SU-DHL-6 (cell line): ENCODE measurements at regions not wholly inside any gene's neighbourhood (a gene's known extent, or its start where the extent isn't known, plus 50 kb on each side); places are given as distances from the start of the nearest gene placed in this dataset.

Source experiments
- H2AFZ ChIP-seq: fragments of 200-600 bp; sonication (generic); 2 replicates; pipeline ENCODE4 v1.6.1; 2014; ENCODE audit warnings: low read depth, mild to moderate bottlenecking, moderate library complexity, mixed read lengths, antibody characterized with exemption, low read length; ENCODE audit not compliant: severe bottlenecking
- H3F3A ChIP-seq: fragments of 200-600 bp; shearing (Covaris generic); 2 replicates; pipeline ENCODE4 v1.6.0; 2016; ENCODE audit warnings: antibody characterized with exemption, mild to moderate bottlenecking; ENCODE audit not compliant: insufficient read depth
- H3K27ac ChIP-seq: fragments of 200-600 bp; sonication (generic); 2 replicates; pipeline ENCODE4 v1.5.1; 2016; ENCODE audit warnings: low read depth, mild to moderate bottlenecking, low read length, moderate library complexity, mixed read lengths
- H3K27me3 ChIP-seq: fragments of 200-600 bp; sonication (generic), shearing (Covaris generic); 2 replicates; pipeline ENCODE4 v1.6.0; 2014; ENCODE audit warnings: mild to moderate bottlenecking, low read length
- H3K36me3 ChIP-seq: fragments of 200-600 bp; sonication (generic); 2 replicates; pipeline ENCODE4 v1.6.1; 2014; ENCODE audit warnings: mild to moderate bottlenecking, low read length, mixed read lengths
- H3K4me2 ChIP-seq: fragments of 300-600, 200-600 bp; shearing (Covaris generic), sonication (generic); 2 replicates; pipeline ENCODE4 v1.6.0; 2014; ENCODE audit warnings: low read length, low read depth, mild to moderate bottlenecking; ENCODE audit not compliant: poor library complexity, severe bottlenecking
- H3K4me3 ChIP-seq: fragments of 200-600 bp; sonication (generic); 2 replicates; pipeline ENCODE4 v1.5.1; 2014; ENCODE audit warnings: antibody characterized with exemption, low read length, mild to moderate bottlenecking, mixed read lengths; ENCODE audit not compliant: insufficient read depth, poor library complexity, severe bottlenecking
- H3K79me2 ChIP-seq: fragments of 200-600 bp; sonication (generic); 2 replicates; pipeline ENCODE4 v1.6.1; 2014; ENCODE audit warnings: mild to moderate bottlenecking, low read length, moderate library complexity; ENCODE audit not compliant: insufficient read depth
- H3K9ac ChIP-seq: fragments of 200-600 bp; sonication (generic); 2 replicates; pipeline ENCODE4 v1.7.0; 2014; ENCODE audit warnings: mild to moderate bottlenecking, low read length
- H3K9me2 ChIP-seq: fragments of 200-600 bp; sonication (generic); replicated peaks from 2 replicates; pipeline ENCODE4 v1.6.1; 2014; ENCODE audit warnings: low read length; ENCODE audit not compliant: insufficient read depth
- H3K9me3 ChIP-seq: fragments of 200-600 bp; sonication (generic); 2 replicates; pipeline ENCODE4 v1.6.1; 2014; ENCODE audit warnings: low read length, mixed read lengths; ENCODE audit not compliant: insufficient read depth
- H4K20me1 ChIP-seq: fragments of 200-600 bp; sonication (generic); 2 replicates; pipeline ENCODE4 v1.6.1; 2014; ENCODE audit warnings: low read depth, mild to moderate bottlenecking, antibody characterized with exemption, low read length, moderate library complexity, mixed read lengths
- EZH2phosphoT487 ChIP-seq: fragments of 200-600 bp; sonication (generic), shearing (Covaris generic); conservative IDR thresholded peaks from 2 replicates; pipeline ENCODE4 v1.6.1; 2018; ENCODE audit warnings: mild to moderate bottlenecking, antibody characterized with exemption, low read length, moderate library complexity, mixed read lengths
- TF ChIP-seq, protein P1 (sequence below): fragments of 200-600 bp; sonication (generic); IDR thresholded peaks from one replicate; pipeline ENCODE4 v1.5.1; 2017; ENCODE audit warnings: antibody characterized with exemption, mild to moderate bottlenecking, low read length, moderate library complexity; ENCODE audit not compliant: insufficient read depth, poor library complexity, severe bottlenecking

DNA sequence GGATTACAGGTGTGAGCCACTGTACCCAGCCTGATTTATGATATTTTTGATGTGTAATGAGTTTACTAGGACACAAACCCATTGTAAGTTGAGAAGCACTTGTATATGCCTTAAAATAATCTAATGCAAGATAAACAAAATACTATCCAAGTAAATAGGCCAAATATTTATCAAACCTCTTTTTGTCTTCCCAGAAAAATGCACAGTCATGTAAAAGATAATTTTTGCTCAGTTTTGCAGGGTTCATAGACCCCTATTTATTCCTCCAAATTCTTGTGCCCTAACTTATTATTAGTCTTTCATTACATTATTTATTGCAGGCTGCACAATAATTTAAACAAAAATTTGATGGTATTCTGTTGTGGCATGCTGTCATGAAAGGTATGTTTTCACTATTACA lies 1290.7 kb downstream of the STIM2 start:
- Histone ChIP-seq H4K20me1 (no peaks in the 10 kb centered on the region), H3F3A (no peaks in the 10 kb centered on the region), H3K27me3 (no peaks in the 10 kb centered on the region), H3K4me2 (no peak overlapping the region), H3K9me3 (no peaks in the 10 kb centered on the region), H3K79me2 (no peaks in the 10 kb centered on the region), H3K4me3 (no peak overlapping the region), H3K9me2 (no peaks in the 10 kb centered on the region), H3K36me3 (no peaks in the 10 kb centered on the region), H3K27ac (no peak overlapping the region), H2AFZ (no peak overlapping the region), H3K9ac (no peak overlapping the region)
- no peak for TF ChIP-seq EZH2phosphoT487
- TF ChIP-seq, protein P1, sequence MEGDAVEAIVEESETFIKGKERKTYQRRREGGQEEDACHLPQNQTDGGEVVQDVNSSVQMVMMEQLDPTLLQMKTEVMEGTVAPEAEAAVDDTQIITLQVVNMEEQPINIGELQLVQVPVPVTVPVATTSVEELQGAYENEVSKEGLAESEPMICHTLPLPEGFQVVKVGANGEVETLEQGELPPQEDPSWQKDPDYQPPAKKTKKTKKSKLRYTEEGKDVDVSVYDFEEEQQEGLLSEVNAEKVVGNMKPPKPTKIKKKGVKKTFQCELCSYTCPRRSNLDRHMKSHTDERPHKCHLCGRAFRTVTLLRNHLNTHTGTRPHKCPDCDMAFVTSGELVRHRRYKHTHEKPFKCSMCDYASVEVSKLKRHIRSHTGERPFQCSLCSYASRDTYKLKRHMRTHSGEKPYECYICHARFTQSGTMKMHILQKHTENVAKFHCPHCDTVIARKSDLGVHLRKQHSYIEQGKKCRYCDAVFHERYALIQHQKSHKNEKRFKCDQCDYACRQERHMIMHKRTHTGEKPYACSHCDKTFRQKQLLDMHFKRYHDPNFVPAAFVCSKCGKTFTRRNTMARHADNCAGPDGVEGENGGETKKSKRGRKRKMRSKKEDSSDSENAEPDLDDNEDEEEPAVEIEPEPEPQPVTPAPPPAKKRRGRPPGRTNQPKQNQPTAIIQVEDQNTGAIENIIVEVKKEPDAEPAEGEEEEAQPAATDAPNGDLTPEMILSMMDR = no peak

DNA sequence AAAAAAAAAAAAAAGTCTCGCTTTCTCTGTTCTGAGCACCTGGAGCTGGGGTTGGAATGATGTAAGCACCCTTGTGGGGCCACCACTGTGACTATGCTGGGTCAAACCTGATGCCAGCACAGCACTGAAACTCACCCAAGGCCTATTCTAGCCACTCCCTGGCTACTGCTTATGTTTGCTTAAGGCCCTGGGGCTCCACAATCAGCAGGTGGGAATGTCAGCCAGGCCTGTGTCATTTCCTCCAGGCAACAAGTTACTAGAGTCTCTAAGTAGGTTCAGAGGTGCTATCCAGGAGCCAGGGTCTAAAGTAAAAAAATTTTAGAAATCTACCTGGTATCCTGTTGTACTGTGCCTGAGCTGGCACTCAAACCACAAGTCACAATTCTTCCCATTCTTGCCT lies 1306.8 kb downstream of the STIM2 start:
- Histone ChIP-seq H3K4me2 (no peak overlapping the region), H3K27me3 (no peaks in the 10 kb centered on the region), H3K9ac (no peak overlapping the region), H2AFZ (no peak overlapping the region), H3F3A (no peaks in the 10 kb centered on the region), H3K36me3 (no peaks in the 10 kb centered on the region), H3K9me3 (no peaks in the 10 kb centered on the region), H3K79me2 (no peaks in the 10 kb centered on the region), H3K4me3 (no peak overlapping the region), H3K27ac (no peak overlapping the region), H3K9me2 (no peaks in the 10 kb centered on the region), H4K20me1 (no peaks in the 10 kb centered on the region)
- TF ChIP-seq, protein P1 = no peak
- no peak for TF ChIP-seq EZH2phosphoT487

DNA sequence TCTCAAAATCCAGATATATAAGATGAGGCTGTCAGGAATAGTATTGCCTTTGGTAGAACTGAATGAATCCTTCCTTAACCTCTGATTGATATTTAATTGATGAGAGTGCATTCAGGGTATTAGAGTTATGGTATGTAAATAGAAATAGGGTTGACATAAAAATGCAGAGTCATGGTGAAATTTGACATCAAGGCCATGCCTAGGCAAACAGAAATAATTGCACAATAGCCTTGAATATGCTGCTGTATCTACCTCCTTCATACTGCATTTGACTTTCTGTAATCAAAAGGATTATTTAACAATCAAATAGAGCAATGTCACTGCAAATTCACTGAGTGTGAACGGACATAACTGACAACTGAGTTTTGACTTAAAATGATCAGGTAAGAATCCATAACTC lies 1316.3 kb downstream of the STIM2 start:
- Histone ChIP-seq H3K27me3 (no peaks in the 10 kb centered on the region), H3K27ac (no peak overlapping the region), H3K9ac (no peak overlapping the region), H3K4me3 (no peak overlapping the region), H3K36me3 (no peaks in the 10 kb centered on the region), H3F3A (no peaks in the 10 kb centered on the region), H3K9me2 (no peaks in the 10 kb centered on the region), H2AFZ (no peak overlapping the region), H4K20me1 (no peaks in the 10 kb centered on the region), H3K9me3 (no peaks in the 10 kb centered on the region), H3K4me2 (no peak overlapping the region), H3K79me2 (no peaks in the 10 kb centered on the region)
- TF ChIP-seq, protein P1 = no peak
- TF ChIP-seq EZH2phosphoT487 = no peak
